Activated naive CD4-positive, alpha-beta T cell treated with anti-CD3 and anti-CD28 coated beads, Interleukin-2, amount 10 ng/mL, durations not matched to agents 7 days and 5 days (primary cell): ENCODE measurements at regions not wholly inside any gene's neighbourhood (a gene's known extent, or its start where the extent isn't known, plus 50 kb on each side); places are given as distances from the start of the nearest gene placed in this dataset.
"Not testable (repeated sequence)": the region's sequence is repeated elsewhere in the genome, so short reads cannot be mapped to it uniquely, and the experiment has no call there.

Source experiments
- CTCF ChIA-PET: fragments of 350-600 bp; sonication (Branson Sonifier 250); formaldehyde crosslinking; loops from one replicate; lab custom pipeline; 2021; ENCODE audit warnings: antibody characterized with exemption; lab: Charles Lee
- DNase-seq: peaks from one replicate; pipeline ENCODE4 v3.0.0-alpha.2; 2020
- H3K27ac Mint-ChIP-seq: one replicate; pipeline ENCODE4 v1.8.0; 2021; ENCODE audit warnings: mild to moderate bottlenecking, moderate library complexity, mixed read lengths
- H3K27me3 Mint-ChIP-seq: one replicate; pipeline ENCODE4 v1.8.0; 2021; ENCODE audit warnings: mild to moderate bottlenecking, mixed read lengths
- H3K36me3 Mint-ChIP-seq: one replicate; pipeline ENCODE4 v1.8.0; 2021; ENCODE audit warnings: mixed read lengths
- H3K4me1 Mint-ChIP-seq: one replicate; pipeline ENCODE4 v1.8.0; 2021; ENCODE audit warnings: mixed read lengths
- H3K4me3 Mint-ChIP-seq: one replicate; pipeline ENCODE4 v1.8.0; 2021; ENCODE audit warnings: mild to moderate bottlenecking, moderate library complexity, mixed read lengths
- H3K9me3 Mint-ChIP-seq: one replicate; pipeline ENCODE4 v1.8.0; 2021; ENCODE audit warnings: mixed read lengths

DNA sequence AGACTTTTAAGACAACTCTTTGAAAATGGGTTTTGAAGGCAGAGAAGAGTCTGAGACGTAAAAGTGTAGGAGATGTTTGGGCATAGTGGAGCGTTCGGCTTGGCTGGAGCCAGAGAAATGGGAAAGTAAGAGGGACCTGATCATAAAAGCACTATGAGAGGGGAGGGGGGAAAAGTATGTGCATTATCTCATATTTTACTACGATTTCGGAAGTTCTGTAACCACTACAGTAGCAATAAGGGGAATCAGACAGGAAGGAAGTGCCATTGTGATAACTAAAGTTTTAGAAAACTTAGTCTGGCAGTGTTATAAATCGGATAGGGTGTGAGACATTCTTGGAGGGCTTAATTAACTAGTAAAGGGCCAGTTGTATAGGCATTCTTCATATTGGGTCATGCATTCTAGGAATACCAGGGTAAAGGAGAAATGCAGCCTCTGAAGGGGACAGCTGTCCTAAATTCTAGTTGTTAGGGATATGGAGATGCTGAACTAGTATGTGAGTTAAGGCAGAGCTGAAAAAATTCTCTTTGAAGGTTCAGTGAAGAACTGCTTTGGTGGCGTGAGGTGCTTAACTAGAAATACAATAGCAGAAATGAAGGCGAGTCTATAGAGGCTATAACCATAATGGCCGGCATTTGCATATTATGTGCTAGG is 83.8 kb upstream of the FREM1 start:
- Mint-ChIP-seq H3K36me3 (no peaks in the 10 kb centered on the region), H3K4me1 (peaks cover 56% of the 10 kb centered on the region), H3K4me3 (peak overlapping the region; percentile 75), H3K9me3 (no peaks in the 10 kb centered on the region), H3K27ac (peak overlapping the region; percentile 87), H3K27me3 (no peaks in the 10 kb centered on the region)
- DNase-seq, result no peak
- CTCF ChIA-PET, result no interaction called here

DNA sequence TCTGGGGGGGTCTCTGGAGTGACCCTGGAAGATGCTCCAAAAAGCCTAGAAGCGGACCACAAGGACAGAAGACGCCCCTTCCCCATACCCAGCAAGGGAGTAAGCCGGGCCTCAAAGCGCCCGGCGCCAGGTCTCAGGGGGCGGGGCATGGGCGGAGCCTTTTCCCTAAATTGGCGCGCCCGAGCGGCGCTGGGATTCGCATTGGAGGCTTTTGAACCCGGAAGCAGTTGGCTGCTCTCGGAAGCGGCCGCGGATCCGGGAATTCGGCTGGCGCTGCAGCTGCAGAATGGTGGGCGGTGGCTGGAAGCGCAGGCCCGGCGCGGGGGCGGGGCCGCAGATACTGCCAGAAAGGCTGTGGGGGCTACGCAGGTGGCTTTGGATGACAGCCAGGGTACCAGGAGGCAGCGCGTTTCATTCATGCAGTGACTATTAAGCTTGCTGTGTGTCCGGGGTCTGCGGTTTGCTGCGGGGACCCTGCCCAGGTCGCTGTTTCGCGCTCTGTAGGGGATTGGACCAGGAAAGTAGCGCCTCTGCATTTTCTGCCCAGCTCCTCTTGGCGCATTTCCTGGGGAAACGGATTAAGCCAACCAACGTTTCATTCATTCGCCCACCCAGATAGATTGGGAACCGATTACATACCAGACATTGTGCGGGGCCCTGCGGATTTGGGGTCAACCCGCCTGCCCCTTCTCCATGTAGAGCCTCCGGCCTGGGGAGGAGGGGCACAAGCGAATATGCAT is 83.0 kb upstream of the FREM1 start:
- no peaks in the 10 kb centered on the region for H3K27me3 Mint-ChIP-seq
- peak; percentile 65 for DNase-seq
- peak overlapping the region; percentile 87 for H3K27ac Mint-ChIP-seq
- CTCF ChIA-PET, result no interaction called here
- H3K4me1 Mint-ChIP-seq, result peaks cover 52% of the 10 kb centered on the region
- peak overlapping the region; percentile 75 for H3K4me3 Mint-ChIP-seq
- no peaks in the 10 kb centered on the region for H3K36me3 Mint-ChIP-seq
- H3K9me3 Mint-ChIP-seq, result no peaks in the 10 kb centered on the region

DNA sequence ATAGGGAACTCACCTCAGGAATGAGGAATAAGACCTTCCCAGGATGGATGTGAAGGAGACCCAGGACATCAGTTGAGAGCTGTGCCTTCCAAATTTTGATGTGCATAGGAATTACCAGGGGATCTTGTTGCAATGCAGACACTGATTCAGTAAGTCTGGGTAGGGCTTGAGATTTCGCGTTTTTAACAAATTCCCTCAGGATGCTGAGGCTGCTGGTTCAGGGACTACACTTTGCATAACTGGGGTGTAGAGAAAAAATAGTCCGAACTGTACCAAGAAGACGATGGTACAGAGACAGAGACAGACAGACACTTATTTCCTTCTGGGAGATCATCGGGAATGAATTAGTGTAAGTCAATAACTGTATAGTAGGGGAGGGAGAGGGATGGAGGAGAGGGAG is 82.3 kb upstream of the FREM1 start:
- CTCF ChIA-PET, result no interaction called here

DNA sequence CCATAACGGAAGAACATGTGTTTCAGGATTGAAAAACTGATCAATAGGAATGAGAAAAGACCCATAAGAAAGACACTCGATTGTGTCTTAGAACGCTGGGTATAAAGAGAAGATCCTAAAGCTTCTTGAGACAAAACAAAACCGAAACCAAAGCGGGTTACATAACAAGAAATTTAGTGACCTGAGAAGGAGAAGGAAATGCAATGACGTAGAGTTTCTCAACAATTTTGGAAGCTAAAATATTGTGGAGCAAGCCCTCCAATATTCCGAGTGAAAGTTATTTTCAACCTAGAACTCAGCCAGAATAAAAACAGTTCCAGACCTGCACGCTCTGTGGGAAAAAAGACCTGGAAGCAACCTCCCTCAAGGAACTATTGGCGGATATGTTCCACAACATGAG is 81.9 kb upstream of the FREM1 start:
- H3K9me3 Mint-ChIP-seq, result no peaks in the 10 kb centered on the region
- no peak for DNase-seq
- no peaks in the 10 kb centered on the region for H3K36me3 Mint-ChIP-seq
- peak overlapping the region; percentile 84 for H3K27ac Mint-ChIP-seq
- H3K27me3 Mint-ChIP-seq, result no peaks in the 10 kb centered on the region
- H3K4me3 Mint-ChIP-seq, result peak overlapping the region; percentile 75
- H3K4me1 Mint-ChIP-seq, result peaks cover 49% of the 10 kb centered on the region
- CTCF ChIA-PET, result no interaction called here

More for the DNA sequence above, 82.3 kb upstream of the FREM1 start:
- H3K9me3 Mint-ChIP-seq, result no peaks in the 10 kb centered on the region
- no peaks in the 10 kb centered on the region for H3K36me3 Mint-ChIP-seq
- H3K4me3 Mint-ChIP-seq, result peak overlapping the region; percentile 75
- H3K27ac Mint-ChIP-seq, result peak overlapping the region; percentile 84
- no peak for DNase-seq
- no peaks in the 10 kb centered on the region for H3K27me3 Mint-ChIP-seq
- H3K4me1 Mint-ChIP-seq, result peaks cover 51% of the 10 kb centered on the region

DNA sequence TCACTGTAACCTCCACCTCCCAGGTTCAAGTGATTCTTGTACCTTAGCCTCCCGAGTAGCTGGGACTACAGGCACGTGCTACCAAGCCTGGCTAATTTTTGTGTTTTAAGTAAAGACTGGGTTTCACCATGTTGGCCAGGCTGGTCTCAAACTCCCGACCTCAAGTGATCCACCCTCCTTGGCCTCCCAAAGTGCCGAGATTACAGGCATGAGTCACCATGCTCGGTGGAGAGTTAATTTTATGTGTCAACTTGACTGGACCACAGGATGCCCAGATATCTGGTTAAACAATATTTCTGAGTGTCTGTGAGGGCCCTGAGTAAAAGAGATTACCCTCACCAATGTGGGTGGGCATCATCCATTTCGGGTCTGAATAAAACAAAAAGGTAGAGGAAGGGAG is 80.4 kb upstream of the FREM1 start:
- DNase-seq, H3K9me3 Mint-ChIP-seq, H3K4me3 Mint-ChIP-seq, H3K36me3 Mint-ChIP-seq, H3K27ac Mint-ChIP-seq, CTCF ChIA-PET, H3K27me3 Mint-ChIP-seq: not testable (repeated sequence)
- H3K4me1 Mint-ChIP-seq, result peaks cover 43% of the 10 kb centered on the region

DNA sequence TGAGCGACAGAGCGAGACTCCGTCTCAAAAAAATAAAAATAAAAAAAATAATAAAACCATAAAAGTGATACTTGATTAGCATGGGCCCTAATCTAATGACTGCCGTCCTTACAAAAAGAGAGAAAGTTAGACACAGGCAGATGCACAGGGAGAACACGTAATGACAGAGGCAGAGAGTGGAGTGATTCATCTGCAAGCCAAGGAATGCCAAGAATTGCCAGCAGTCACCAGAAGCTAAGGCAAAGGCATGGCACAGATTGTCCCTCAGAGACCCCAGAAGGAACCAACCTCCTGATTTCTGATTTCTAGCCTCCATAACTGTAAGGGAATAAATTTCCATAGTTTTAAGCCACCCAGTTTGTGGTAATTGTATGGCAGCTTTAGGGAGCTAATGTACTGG is 79.6 kb upstream of the FREM1 start:
- H3K36me3 Mint-ChIP-seq, result no peaks in the 10 kb centered on the region
- CTCF ChIA-PET, result no interaction called here

DNA sequence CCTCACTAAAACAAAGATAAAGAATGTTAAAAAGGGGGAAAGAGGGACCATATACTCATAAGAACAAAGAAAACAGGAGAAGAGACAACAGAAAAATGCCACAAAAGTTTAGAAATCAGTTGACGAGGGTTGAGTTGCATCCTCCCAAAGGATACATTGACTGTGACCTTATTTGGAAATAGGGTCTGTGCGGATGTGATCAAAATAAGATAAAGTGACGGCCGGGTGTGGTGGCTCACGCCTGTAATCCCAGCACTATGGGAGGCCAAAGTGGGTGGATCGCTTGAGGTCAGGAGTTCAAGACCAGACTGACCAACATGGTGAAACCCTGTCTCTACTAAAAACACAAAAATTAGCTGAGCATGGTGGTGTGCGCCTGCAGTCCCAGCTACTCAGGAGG is 79.1 kb upstream of the FREM1 start:
- H3K27ac Mint-ChIP-seq, H3K4me3 Mint-ChIP-seq, H3K27me3 Mint-ChIP-seq, H3K9me3 Mint-ChIP-seq, H3K36me3 Mint-ChIP-seq, CTCF ChIA-PET, DNase-seq: not testable (repeated sequence)
- H3K4me1 Mint-ChIP-seq, result peaks cover 33% of the 10 kb centered on the region

More for the DNA sequence above, 79.6 kb upstream of the FREM1 start:
- Mint-ChIP-seq H3K9me3 (no peaks in the 10 kb centered on the region), H3K4me1 (peaks cover 37% of the 10 kb centered on the region), H3K4me3 (no peak overlapping the region), H3K27me3 (no peaks in the 10 kb centered on the region), H3K27ac (no peak overlapping the region)
- DNase-seq, result no peak

DNA sequence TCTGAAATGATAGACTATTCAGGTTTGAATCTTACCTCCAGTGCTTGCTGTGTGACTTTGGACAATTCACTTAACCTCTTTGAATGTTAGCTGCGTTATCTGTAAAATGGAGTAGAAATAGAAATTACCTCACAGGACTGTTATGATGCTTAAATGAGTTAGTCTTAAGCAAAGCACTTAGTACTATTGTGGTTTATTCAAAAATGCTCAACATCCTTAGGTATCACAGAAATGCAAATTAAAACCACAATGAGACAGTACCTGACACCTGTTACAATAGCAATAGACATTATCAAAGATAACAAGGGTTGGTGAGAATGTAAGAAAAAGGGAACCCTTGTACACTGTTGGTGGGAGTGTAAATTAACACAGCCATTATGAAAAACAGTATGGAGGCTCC is 77.6 kb upstream of the FREM1 start:
- Mint-ChIP-seq H3K9me3 (no peaks in the 10 kb centered on the region), H3K4me3 (no peak overlapping the region), H3K27ac (no peak overlapping the region), H3K36me3 (no peaks in the 10 kb centered on the region), H3K27me3 (no peaks in the 10 kb centered on the region), H3K4me1 (peaks cover 20% of the 10 kb centered on the region)
- DNase-seq, result no peak
- CTCF ChIA-PET, result no interaction called here

DNA sequence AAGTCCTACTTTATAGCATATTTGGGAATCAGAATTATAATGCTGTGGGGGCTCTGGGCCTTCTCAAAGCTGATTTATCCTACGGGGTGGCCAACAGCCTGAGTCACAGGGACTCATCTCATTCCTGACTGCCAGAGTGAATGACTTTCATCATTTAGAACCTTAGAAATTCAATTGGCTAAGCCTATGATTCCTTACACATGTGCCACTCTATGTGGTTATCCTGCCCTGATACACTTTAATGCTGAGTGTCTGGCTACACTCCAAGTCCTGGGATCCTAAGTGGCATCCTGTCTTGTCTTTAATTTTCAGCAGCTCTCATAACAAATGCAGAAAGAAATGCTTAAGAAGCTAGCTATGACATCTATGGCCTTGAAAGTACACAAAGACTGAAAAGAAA is 75.2 kb upstream of the FREM1 start:
- H3K27me3 Mint-ChIP-seq, result no peaks in the 10 kb centered on the region
- H3K4me3 Mint-ChIP-seq, result no peak overlapping the region
- no peaks in the 10 kb centered on the region for H3K36me3 Mint-ChIP-seq
- CTCF ChIA-PET, result no interaction called here
- peaks cover 4% of the 10 kb centered on the region for H3K4me1 Mint-ChIP-seq
- DNase-seq, result no peak
- no peaks in the 10 kb centered on the region for H3K9me3 Mint-ChIP-seq
- no peak overlapping the region for H3K27ac Mint-ChIP-seq

DNA sequence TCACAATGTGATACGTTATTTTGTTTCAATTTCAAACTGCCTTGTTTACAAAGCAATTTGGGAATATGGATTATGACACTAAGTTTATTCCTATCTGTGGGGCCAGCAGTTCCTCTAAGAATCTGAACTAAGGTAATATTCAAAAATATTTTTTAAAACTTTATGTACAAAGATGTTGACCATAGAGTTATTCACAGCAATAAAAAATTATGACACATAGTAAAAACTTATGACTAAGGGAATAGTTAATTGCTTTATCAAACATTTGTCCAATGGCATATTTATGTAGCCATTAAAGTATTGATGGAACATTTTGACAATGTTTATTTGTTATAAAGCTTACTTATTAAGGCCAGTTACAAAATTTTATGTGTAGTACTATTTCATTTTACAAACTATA is 73.4 kb upstream of the FREM1 start:
- Mint-ChIP-seq H3K9me3 (no peaks in the 10 kb centered on the region), H3K27ac (no peak overlapping the region), H3K27me3 (no peaks in the 10 kb centered on the region), H3K4me1 (peaks cover 4% of the 10 kb centered on the region), H3K36me3 (no peaks in the 10 kb centered on the region), H3K4me3 (no peak overlapping the region)
- DNase-seq, result no peak
- CTCF ChIA-PET, result no interaction called here

DNA sequence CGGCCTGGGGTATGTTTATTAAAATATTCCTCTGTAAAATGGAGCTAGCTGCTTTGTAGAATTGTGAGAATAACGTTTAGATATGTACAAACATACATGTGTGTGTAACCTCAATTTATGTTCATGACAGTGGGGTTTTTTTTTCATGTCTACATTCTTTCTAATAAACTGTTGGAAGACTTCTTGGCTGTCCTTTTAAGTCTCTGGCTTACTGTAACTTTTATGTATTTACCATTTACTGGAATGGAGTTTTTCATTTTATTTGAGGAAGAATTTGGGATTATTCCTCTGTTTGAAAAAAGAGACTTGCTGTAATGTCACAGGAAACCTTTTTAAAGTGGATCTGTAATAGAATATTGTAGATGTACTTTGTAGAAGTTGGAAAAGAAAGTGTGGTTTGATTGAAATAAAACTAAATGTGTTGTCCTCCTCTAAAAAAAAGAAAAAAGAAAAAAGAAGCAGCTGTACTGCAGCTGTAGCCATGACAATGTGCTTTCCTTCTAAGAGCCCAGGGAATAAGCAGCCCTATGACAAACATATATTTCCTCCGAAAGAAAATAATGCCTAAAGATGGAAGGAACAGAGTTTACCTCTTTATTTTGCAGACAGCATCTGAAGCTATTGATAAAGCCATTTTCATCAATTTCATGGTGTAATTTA is 71.2 kb upstream of the FREM1 start:
- Mint-ChIP-seq H3K9me3 (no peaks in the 10 kb centered on the region), H3K4me1 (no peaks in the 10 kb centered on the region), H3K4me3 (no peak overlapping the region), H3K27ac (no peak overlapping the region), H3K36me3 (no peaks in the 10 kb centered on the region), H3K27me3 (peaks cover 4% of the 10 kb centered on the region)
- CTCF ChIA-PET, result no interaction called here
- no peak for DNase-seq

DNA sequence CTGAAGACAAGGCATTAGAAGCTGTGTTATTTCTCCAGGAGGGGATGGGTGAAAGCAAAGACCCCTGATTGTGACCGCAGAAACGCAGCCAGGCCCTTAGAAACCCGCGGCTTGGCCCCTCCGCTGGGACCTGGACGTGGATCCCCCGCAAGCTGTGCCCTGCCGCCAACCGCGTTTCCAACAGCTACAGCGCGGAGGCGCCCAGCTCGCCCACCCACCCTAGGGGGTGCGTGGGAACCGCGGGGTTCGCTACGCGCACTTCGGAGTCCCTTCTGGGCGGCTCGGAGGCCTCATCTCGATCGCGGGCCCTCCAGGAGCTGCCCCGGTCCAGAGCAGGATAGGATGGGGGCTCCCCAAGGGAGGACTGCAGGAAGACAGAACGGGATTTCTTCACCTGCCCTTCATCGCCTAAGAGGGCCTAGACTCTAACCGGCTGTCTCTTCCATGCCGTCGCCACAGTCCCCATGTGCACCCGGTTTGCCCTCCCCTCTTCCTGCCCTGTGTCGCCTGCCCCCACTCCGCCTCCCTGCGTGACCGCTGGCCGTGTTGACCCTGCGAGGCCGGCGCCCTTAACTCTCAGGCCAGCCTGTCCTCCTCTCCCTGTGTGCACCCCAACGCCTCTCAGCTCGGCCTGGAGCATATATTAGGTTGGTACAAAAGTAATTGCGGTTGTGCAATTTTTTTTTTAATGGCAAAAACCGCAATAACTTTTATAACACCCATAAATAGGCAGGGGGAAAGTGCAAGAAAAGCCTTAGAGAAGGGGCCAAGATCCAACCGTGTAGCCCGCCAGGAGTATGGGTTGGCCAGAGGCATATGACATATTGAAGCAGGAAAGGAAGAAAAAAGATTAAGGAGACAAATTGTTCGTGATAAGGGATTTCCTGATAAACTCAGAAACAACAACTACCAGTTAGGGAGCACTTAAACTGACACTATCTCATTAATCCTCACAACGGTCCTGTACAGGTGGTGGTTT is 68.1 kb upstream of the FREM1 start:
- no peak for DNase-seq
- Mint-ChIP-seq H3K4me1 (no peaks in the 10 kb centered on the region), H3K9me3 (no peaks in the 10 kb centered on the region), H3K36me3 (no peaks in the 10 kb centered on the region), H3K27me3 (peaks cover 4% of the 10 kb centered on the region), H3K4me3 (no peak overlapping the region), H3K27ac (no peak overlapping the region)
- CTCF ChIA-PET, result no interaction called here

DNA sequence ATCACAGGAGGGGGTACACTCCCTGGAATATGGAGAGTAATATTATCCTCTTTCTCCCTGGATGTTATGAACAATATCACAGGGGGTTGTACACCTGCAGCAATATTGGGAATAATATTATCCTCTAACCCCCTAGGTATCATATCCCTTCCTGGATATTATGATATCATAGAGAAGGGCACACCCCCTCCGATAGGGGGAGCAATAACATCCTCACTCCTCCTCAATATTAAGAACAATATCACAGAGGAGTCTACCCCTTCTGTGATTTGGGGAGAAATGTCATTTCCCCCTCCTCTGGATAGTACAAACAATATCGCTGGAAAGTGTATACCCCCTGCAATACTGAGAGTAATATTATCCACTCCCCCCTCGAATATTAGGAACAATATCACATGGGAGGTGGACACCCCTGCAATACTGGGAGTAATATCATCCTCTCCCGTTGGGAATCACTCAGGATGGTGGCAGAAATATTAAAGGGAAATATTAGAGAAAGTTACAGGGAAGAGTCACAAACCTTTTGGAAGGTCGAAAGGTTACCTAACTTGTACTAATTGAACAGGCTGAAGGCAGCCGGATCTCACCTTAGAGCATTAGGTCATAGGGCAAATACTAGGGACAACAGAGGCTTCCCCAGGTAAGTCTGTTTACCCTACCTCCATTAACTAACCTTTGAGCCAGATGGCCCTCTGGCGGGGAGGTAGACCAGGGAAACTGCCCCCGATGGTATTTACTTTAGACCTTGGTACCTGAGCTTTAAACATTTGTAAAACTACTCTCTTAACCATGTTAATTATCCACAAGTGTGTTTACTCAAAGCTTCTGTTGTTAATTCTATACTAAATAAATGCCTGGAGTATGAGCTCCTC is 57.5 kb upstream of the FREM1 start:
- H3K4me3 Mint-ChIP-seq, result no peak overlapping the region
- no peaks in the 10 kb centered on the region for H3K36me3 Mint-ChIP-seq
- H3K27ac Mint-ChIP-seq, result no peak overlapping the region
- DNase-seq, result no peak
- H3K27me3 Mint-ChIP-seq, result no peaks in the 10 kb centered on the region
- no peaks in the 10 kb centered on the region for H3K9me3 Mint-ChIP-seq
- CTCF ChIA-PET, result no interaction called here
- H3K4me1 Mint-ChIP-seq, result no peaks in the 10 kb centered on the region
